CD4-positive, alpha-beta T cell treated with Interleukin-2 at 100 ng/mL for 4 hours (primary cell): ENCODE measurements at regions not wholly inside any gene's neighbourhood (a gene's known extent, or its start where the extent isn't known, plus 50 kb on each side); places are given as distances from the start of the nearest gene placed in this dataset.
"Not testable (repeated sequence)": the region's sequence is repeated elsewhere in the genome, so short reads cannot be mapped to it uniquely, and the experiment has no call there.

ENCODE experiments used
- DNase-seq: peaks from one replicate; pipeline ENCODE4 v3.0.0-alpha.2; 2020; ENCODE audit warnings: low spot score

DNA sequence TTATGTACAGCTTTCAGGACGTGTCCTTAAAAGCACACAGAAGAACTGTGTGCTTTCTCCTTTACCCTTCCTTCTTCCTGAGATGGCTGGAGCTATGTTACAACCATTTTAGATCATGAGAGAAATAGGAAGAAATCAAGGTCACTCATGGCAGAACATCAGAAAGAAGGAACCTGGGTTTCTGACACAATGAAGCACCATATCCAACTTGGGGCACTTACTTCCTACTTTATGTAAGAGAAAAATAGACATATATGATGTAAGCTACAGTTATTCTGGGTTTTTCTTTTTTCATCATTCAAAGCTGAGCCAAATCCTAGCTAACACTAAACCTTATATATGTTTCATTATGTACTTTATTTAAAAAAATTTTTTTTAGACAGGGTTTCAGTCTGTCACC is 79.5 kb downstream of the FAM161A start:
- no peak for DNase-seq

DNA sequence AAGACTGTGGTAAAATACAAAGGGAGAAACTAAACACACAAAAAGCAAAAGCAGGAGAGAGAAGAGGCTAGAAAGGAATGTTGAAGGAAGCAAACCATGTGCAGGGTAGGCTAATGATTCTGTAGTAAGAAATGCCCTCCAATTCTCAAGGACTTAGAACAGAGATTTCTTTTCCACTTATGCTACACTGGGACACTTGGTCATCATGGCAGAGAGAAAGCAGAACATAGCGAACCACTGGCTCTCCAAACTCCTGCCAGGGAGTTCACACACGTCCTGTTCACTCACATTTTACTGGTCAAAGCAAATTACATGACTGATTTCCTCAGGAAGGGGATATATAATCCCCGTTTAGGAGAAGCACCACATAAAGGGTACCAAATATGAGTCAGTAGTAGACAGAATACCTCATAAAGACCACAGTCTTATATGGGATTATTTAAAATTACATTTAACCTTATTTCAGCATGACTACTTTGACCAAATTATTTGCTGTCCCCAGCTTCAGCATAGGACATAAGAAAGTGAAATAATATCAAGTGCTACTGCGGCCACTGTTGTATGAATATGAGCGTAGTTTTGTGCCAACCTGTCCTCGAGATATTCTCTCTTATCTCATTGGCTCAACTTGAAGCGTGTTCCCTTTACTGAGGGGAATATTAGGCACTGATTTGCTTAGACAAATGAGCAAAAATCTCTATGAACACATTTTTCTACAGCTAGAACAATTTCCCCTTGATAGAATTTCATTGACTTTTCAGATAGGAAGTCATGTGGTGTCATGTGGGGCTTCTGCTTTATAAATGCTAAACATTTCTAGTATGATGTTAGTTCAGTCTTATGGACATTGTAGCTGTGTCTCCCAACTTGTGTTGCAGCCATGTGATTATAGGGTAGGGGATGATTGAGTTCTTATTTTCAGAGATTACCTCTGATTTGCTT is 81.7 kb downstream of the FAM161A start:
- DNase-seq, result no peak

DNA sequence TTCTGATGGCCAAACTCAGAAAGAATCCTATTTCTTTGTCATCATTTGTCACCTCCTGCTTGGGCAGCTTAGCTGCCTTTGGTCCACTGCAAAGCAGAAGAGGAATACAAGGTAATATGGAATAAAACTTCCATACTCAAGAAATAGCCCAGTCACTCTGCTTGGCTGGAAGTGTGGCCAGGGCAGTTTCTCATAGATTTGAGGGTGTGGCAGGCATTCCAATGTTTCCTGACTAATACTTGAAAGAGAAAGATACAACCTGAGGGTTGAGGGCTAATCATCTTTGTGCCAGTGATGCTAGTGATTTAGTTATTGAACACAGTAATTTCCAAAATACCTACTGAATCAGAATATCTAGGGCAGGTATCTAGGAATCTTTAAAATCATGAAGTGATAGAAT is 83.1 kb downstream of the FAM161A start:
- DNase-seq, result no peak

GRCh38 chr2:61770298-61770697 is 83.6 kb downstream of the FAM161A start:
- DNase-seq, result no peak

DNA sequence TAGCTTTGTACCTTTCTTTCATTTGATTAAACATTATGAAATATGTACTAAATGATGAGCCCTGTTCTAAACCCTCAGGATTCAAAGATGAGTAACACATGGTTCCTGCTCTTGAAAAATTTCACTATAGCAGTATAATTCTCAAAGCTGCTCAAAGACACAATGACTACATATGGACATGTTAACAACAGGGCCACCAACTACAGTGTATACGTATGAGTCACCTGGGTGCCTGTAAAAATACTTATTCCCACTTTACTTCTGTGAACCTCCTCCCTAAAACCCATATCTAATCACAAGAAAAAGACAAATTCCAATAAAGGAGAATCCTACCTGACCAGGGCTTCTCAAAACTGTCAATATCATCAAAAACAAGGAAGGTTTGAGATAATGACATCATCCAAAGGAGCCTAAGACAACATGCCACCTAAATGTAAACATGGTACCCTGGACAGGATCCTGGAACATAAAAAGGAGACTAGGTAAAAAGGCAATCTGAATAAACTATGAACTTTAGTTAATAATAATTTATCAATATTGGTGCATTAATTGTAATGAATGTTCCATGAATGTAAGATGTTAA is 84.7 kb downstream of the FAM161A start:
- DNase-seq, result no peak

DNA sequence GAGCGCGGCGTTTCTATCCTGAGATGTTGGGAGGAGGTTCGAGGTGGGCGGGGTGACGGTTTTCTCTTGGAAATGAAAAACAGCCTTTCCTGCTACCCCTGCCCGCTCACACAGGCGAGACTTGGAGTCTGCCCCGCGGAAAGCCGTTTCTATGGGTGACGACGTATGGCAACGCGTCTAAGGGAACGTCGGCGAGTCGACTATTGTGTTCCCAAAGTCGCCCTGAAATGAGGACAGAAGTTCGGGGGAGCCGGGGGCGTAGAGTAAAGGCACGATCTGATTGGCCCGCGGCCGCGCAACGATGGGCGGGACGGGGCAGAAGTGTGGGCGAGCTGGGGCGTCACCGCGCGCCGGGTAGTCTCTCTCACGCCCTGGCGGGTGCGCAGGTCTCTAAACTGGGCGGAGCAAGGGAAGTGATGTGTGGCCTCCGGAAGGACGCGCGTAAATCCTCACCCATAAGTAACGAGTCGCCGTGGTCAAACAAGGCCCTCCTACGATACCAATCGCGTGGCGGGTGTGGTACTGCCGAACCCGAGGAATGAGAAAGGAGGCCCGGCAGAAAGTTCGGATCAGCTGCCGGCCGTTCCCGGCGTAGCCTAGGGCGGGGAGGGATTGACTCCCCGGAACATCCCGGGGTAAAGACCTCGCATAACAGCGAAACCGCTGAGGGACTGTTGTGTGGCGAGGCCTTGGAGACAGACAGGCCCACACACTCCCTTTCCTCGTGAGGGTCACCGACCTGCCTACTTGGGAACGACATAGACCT is 89.6 kb downstream of the FAM161A start:
- DNase-seq, result peak; percentile 95

DNA sequence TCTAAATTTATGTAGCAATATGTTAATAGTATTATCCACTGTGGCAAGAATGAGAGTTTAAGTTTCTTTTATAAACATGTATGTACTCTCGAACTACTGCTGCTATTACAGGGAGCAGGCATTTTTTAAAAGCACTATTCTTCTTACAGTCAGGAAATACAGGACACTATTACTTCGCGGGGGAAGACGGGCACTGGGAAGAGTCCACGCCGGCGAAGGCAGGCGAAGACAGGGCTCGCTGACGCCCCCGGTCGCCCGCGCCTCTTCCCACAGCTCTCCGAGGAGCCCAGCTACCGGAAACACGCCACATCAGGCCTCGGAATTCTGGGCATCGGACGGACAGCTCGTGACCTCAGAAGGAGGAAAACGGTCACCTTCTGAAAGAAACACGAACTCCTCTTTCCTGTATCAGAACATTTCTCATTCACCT is 90.2 kb downstream of the FAM161A start:
- DNase-seq, result no peak

GRCh38 chr2:61762292-61762691 is 91.6 kb downstream of the FAM161A start:
- DNase-seq, result peak; percentile 43

GRCh38 chr2:61759718-61760117 is 94.1 kb downstream of the FAM161A start:
- no peak for DNase-seq

- DNase-seq, result no peak
These were observed 94.9 kb downstream of the FAM161A start for GRCh38 chr2:61759005-61759404.

DNA sequence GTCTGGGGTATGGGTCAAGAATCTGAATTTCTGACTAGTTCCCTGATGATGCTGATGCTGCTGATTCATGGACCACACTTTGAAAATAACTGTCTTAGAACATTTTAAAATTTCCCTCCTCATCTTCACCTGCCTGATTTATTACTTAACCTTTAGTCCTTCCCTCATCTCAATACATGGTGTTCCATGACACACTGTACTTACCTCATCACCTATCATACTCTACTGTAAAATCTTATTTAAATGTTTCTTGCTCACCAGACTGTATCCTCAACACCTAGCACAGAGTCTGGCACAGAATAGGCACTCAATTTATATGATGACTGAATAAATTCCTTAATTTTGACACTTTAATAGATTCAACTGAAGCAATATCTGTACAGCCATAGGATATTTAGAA is 95.7 kb downstream of the FAM161A start:
- no peak for DNase-seq

DNA sequence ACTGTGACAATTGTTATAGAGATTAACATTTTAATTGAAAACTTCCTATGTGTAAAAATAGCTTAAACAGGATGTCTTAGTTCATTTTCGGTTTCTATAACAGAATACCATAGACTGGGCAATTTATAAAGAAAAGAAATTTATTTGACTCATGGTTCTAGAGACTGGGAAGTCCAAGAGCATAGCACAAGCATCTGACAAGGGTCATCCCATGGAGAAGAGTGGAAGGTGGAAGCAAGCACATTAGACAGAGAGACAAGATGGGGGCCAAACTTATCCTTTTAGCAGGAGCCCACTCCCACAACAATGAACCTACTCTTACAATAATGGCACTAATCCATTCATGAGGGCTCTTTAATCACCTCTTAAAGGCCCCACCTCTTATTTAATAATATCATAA is 100.3 kb downstream of the FAM161A start:
- DNase-seq, result no peak

GRCh38 chr2:61750624-61751023 is 103.2 kb downstream of the FAM161A start:
- no peak for DNase-seq

- DNase-seq, result no peak
These were observed 110.9 kb downstream of the FAM161A start for GRCh38 chr2:61742955-61743354.

DNA sequence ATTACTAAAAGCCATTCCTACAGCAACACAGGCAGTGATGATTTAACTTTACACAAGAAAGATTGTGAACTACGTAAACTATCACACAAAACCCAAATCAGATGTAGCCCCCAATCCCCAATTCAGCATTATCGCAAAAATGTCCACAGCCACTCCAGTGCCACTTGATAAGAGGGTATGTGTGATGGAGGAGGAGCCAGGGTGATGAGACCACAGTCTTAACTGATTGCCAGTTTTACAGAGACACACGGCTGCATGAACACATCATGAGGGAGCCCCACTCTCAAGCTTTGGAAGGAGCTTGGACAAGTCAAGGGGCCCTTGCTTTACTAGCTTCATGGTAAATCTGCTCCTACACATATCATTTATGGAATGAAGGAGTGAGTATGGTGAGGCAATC is 116.0 kb downstream of the FAM161A start:
- DNase-seq, result no peak

DNA sequence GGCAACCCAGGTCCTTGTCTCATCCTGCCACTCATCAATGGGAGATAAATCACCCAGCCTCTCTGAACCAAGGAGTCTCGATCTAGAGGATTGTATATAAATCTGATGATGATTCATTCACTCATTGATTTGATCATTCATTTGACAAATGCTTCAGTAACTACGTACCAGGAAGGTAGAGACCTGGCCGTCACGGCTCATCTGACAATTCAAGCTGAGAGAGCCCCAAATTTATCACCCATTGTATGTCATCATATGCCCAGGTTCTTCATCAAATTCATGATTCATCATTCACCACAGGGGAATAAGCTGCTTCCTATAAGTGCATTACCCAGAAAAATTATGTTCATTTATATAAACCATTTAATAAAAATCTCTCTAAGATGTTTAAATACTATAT is 116.9 kb downstream of the FAM161A start:
- no peak for DNase-seq

DNA sequence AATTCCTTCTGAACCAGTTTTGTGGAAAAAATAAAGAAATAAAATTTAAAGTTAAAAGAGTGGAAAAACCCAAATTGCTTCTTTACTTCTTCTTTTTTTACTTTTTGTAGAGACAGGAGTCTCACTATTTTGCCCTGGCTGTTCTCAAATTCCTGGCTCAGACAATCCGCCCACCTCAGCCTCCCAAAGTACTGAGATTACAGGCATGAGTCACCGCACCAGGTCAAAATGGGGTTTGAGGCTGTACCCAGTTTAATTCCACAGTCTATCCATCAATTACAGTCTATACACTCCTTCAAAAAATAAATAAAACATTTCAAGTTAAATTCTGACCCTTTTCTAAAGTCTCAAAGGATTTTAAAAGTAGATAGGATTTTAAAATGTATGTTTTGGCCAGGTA is 120.3 kb downstream of the FAM161A start:
- DNase-seq, result no peak

DNA sequence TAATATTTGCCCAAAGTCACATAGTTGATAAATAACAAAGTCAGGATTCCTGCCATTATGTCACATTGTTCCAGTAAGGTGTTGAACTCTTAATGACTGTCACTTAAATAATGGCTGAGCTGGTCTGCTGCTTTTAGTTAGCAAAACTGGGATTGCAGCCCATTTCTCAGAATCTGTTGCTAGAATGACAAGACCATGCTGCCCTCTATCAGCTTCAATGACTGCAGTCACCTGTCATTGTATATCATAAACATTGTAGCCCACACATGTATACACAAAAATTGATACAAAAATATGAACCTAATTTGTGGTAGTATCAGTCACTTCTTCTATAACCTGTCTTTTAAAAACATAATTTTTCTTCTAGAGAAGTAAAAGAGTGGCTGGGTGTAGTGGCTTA is 121.1 kb downstream of the FAM161A start:
- peak; percentile 1 for DNase-seq

DNA sequence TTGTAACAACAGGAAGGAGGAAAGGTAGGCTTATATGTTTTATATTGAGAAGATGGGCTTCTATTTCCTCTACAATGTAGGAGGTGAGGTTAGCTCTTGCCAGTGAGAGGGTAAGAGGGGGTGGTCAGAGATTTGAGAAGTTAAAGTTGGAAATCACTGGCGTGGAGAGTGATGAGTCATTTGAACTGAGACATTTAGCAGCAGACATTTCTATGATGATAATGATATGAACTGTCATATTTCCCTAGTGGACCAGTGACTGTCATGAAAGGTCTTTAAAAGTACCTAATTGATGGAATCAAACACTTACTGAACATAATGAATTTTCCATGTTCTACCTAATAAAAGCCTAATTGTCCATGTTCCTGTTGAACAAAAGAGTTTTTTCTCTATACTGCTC is 126.1 kb downstream of the FAM161A start:
- no peak for DNase-seq

- no peak for DNase-seq
These were observed 127.2 kb downstream of the FAM161A start for GRCh38 chr2:61726456-61727209.

DNA sequence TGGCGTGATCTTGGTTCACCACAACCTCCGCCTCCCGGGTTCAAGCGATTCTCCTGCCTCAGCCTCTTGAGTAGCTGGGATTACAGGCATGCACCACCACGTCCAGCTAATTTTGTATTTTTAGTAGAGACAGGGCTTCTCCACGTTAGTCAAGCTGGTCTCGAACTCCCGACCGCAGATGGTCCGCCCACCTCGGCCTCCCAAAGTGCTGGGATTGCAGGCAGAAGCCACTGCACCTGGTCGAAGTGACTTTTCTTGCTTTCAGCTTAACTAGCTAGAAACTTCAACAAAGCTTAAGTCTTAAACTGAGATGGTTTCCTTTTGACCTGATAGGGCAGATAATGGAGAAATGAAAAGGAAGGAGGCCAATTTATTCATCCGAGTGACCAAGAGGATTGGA is 130.5 kb downstream of the FAM161A start:
- not testable (repeated sequence) for DNase-seq

GRCh38 chr2:61722800-61723199 is 131.1 kb downstream of the FAM161A start:
- DNase-seq, result no peak
